SK-N-SH (cell line): ENCODE measurements at regions not wholly inside any gene's neighbourhood (a gene's known extent, or its start where the extent isn't known, plus 50 kb on each side); places are given as distances from the start of the nearest gene placed in this dataset.

Experiments
- CTCF ChIA-PET: fragments of 300-600, 350-600 bp; formaldehyde crosslinking; extraction: SDS; loops from one replicate; lab custom pipeline; 2021; lab: Yijun Ruan, JAX
- POLR2A ChIA-PET: fragments of 350-600 bp; sonication (Branson Sonifier 250); formaldehyde crosslinking; extraction: SDS; loops from one replicate; lab custom pipeline; 2020; ENCODE audit warnings: antibody characterized with exemption, inconsistent platforms; lab: Yijun Ruan, JAX
- DNase-seq: peaks from one replicate; pipeline ENCODE4 v3.0.0; 2012
- H2AFZ ChIP-seq: fragments of 200-600 bp; sonication (generic); 2 replicates; pipeline ENCODE4 v1.8.1; 2016; ENCODE audit warnings: antibody characterized with exemption, mild to moderate bottlenecking, low read depth
- H3F3A ChIP-seq: fragments of 200-600 bp; sonication (generic); replicated peaks from 2 replicates; pipeline ENCODE3; 2016; ENCODE audit warnings: antibody characterized with exemption, mild to moderate bottlenecking; ENCODE audit not compliant: insufficient read depth
- H3K27ac ChIP-seq, 2 experiments: fragments of 200-500 bp in 1 of 2; fragments of 200-600 bp in 1 of 2; sonication (Bioruptor generic) in 1 of 2; sonication (generic), shearing (Covaris generic) in 1 of 2; 2 replicates each; pipeline versions ENCODE4 v1.5.1 to v1.6.1; 2014 to 2016; ENCODE audit warnings: low read depth in 2 of 2, inconsistent platforms in 1 of 2, low read length in 1 of 2, mild to moderate bottlenecking in 1 of 2, mixed read lengths in 1 of 2
- H3K27me3 ChIP-seq: fragments of 200-600 bp; sonication (generic), shearing (Covaris generic); 2 replicates; pipeline ENCODE4 v1.6.1; 2016; ENCODE audit warnings: mixed run types; ENCODE audit not compliant: insufficient read depth
- H3K36me3 ChIP-seq, 2 experiments: fragments of 200-500 bp in 1 of 2; fragments of 200-600 bp in 1 of 2; sonication (Bioruptor generic) in 1 of 2; sonication (generic) in 1 of 2; replicated peaks in 1 of 2; 2 replicates each; pipeline versions ENCODE3 to v1.5.1; 2014 to 2016; ENCODE audit warnings: low read length in 1 of 2, mild to moderate bottlenecking in 1 of 2; ENCODE audit not compliant: insufficient read depth in 2 of 2, control insufficient read depth in 1 of 2
- H3K4me1 ChIP-seq, 2 experiments: fragments of 200-500 bp in 1 of 2; fragments of 200-600 bp in 1 of 2; sonication (Bioruptor generic) in 1 of 2; sonication (generic), shearing (Covaris generic) in 1 of 2; 2 replicates each; pipeline versions ENCODE4 v1.5.1 to v1.6.1; 2014 to 2016; ENCODE audit warnings: low read depth in 1 of 2, low read length in 1 of 2, mixed run types in 1 of 2; ENCODE audit not compliant: insufficient read depth in 2 of 2, control insufficient read depth in 1 of 2
- H3K4me2 ChIP-seq: fragments of 200-600 bp; sonication (generic), shearing (Covaris generic); 2 replicates; pipeline ENCODE4 v1.6.1; 2017; ENCODE audit warnings: mixed run types
- H3K4me3 ChIP-seq, 2 experiments: fragments of 200-500 bp in 1 of 2; fragments of 200-600 bp in 1 of 2; sonication (Bioruptor generic) in 1 of 2; sonication (generic), shearing (Covaris generic) in 1 of 2; 2 replicates each; pipeline versions ENCODE4 v1.5.1 to v1.8.1; 2014 to 2016; ENCODE audit warnings: low read depth in 2 of 2, inconsistent platforms in 1 of 2, low read length in 1 of 2, mild to moderate bottlenecking in 1 of 2, mixed read lengths in 1 of 2, moderate library complexity in 1 of 2
- H3K79me2 ChIP-seq: fragments of 200-600 bp; sonication (generic); 2 replicates; pipeline ENCODE4 v1.8.1; 2017; ENCODE audit warnings: mild to moderate bottlenecking; ENCODE audit not compliant: insufficient read depth
- H3K9ac ChIP-seq: fragments of 200-600 bp; sonication (generic); 2 replicates; pipeline ENCODE4 v1.6.1; 2017; ENCODE audit warnings: mixed run types
- H3K9me2 ChIP-seq: fragments of 200-600 bp; sonication (generic); 2 replicates; pipeline ENCODE4 v1.6.1; 2017; ENCODE audit warnings: mixed run types
- H3K9me3 ChIP-seq: fragments of 200-600 bp; sonication (generic); 2 replicates; pipeline ENCODE4 v1.6.1; 2017; ENCODE audit warnings: mixed run types, mild to moderate bottlenecking, moderate library complexity
- H4K20me1 ChIP-seq: fragments of 200-600 bp; sonication (generic); 2 replicates; pipeline ENCODE4 v1.6.1; 2017; ENCODE audit warnings: mild to moderate bottlenecking, mixed run types; ENCODE audit not compliant: insufficient read depth
- CHD2 ChIP-seq: fragments of 150-350 bp; IDR thresholded peaks from 2 replicates; pipeline ENCODE4 v1.6.1; 2018; ENCODE audit warnings: low read length; ENCODE audit not compliant: partially characterized antibody
- EP300 ChIP-seq, 2 experiments: IDR thresholded peaks; 2 replicates each; pipeline versions ENCODE4 v1.4.0 to v1.6.1; 2012; ENCODE audit warnings: borderline replicate concordance in 1 of 2, low read depth in 1 of 2, low read length in 1 of 2
- EZH2phosphoT487 ChIP-seq: fragments of 200-600 bp; sonication (generic); IDR thresholded peaks from 2 replicates; pipeline ENCODE4 v1.6.1; 2017; ENCODE audit warnings: low read depth, mixed run types, mild to moderate bottlenecking, antibody characterized with exemption, moderate library complexity, borderline replicate concordance
- FOSL2 ChIP-seq: IDR thresholded peaks from 2 replicates; pipeline ENCODE4 v1.4.0; 2012; ENCODE audit warnings: low read depth, mild to moderate bottlenecking, moderate library complexity, borderline replicate concordance
- FOXM1 ChIP-seq: IDR thresholded peaks from 2 replicates; pipeline ENCODE4 v1.4.0; 2012; ENCODE audit warnings: low read depth, mild to moderate bottlenecking
- MEF2A ChIP-seq: IDR thresholded peaks from 2 replicates; pipeline ENCODE4 v1.4.0; 2012; ENCODE audit warnings: low read depth, borderline replicate concordance
- MXI1 ChIP-seq: IDR thresholded peaks from 2 replicates; pipeline ENCODE4 v1.6.1; 2012; ENCODE audit warnings: mild to moderate bottlenecking, low read depth, low read length, improper control_type of control experiment
- NFIC ChIP-seq: IDR thresholded peaks from 2 replicates; pipeline ENCODE4 v1.4.0; 2012; ENCODE audit warnings: borderline replicate concordance
- RXRA ChIP-seq: IDR thresholded peaks from 2 replicates; pipeline ENCODE4 v1.4.0; 2012; ENCODE audit warnings: low read depth, mild to moderate bottlenecking, borderline replicate concordance
- WGBS: methylation state at CpG from one replicate; pipeline ENCODE4 v1.1.6; 2017; ENCODE audit warnings: low lambda C conversion rate; 5-methylcytosine and 5-hydroxymethylcytosine counted together
- TF ChIP-seq, protein P1 (sequence below): fragments of 150-350 bp; IDR thresholded peaks from 2 replicates; pipeline ENCODE4 v1.6.1; 2016; ENCODE audit warnings: mild to moderate bottlenecking, low read depth, low read length
- TF ChIP-seq, protein P2 (sequence below): fragments of 200-600 bp; sonication (generic); IDR thresholded peaks from 2 replicates; pipeline ENCODE4 v1.6.1; 2017; ENCODE audit warnings: antibody characterized with exemption, mild to moderate bottlenecking, moderate library complexity
- TF ChIP-seq, protein P3 (sequence below): IDR thresholded peaks from 2 replicates; pipeline ENCODE4 v1.4.0; 2012; ENCODE audit warnings: low read depth, borderline replicate concordance
- TF ChIP-seq, protein P4 (sequence below): IDR thresholded peaks from 2 replicates; pipeline ENCODE4 v1.4.0; 2012; ENCODE audit warnings: low read depth
- TF ChIP-seq, protein P5 (sequence below): IDR thresholded peaks from 2 replicates; pipeline ENCODE4; 2012
- TF ChIP-seq, protein P6 (sequence below): fragments of 150-350 bp; IDR thresholded peaks from 2 replicates; pipeline ENCODE4 v1.6.1; 2017; ENCODE audit warnings: antibody characterized with exemption, low read length, low read depth, borderline replicate concordance

DNA sequence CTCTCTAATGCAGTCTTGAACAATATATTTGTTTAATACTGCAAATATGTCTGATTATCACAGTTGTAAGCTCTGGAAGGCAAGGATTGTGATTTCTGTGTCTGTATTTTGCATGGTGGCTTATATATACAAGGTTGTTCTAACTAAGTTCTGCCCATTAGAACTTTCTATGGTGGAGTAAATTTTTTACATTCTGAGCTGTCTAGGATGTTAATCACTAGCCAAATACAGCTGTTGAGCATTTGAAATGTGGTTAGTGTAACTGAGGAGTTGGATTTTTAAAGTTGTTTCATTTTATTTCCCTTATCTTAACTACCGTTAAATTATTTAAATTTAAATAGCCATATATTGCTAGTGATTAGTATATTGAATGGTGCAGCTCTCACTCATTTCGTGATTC, 64.3 kb upstream of the DMRTA1 start:
- POLR2A ChIA-PET = no interaction called here
- Histone ChIP-seq H3K4me3 (no peak overlapping the region), H3K9me3 (no peaks in the 10 kb centered on the region), H3K27me3 (no peaks in the 10 kb centered on the region), H3K79me2 (no peaks in the 10 kb centered on the region), H2AFZ (no peak overlapping the region), H3K27ac (no peak overlapping the region), H3K36me3 (no peaks in the 10 kb centered on the region), H3F3A (no peaks in the 10 kb centered on the region), H3K4me2 (no peak overlapping the region), H3K9me2 (no peaks in the 10 kb centered on the region), H3K4me1 (no peaks in the 10 kb centered on the region), H4K20me1 (no peaks in the 10 kb centered on the region), H3K9ac (no peak overlapping the region)
- CTCF ChIA-PET = no interaction called here
- TF ChIP-seq, protein P1, sequence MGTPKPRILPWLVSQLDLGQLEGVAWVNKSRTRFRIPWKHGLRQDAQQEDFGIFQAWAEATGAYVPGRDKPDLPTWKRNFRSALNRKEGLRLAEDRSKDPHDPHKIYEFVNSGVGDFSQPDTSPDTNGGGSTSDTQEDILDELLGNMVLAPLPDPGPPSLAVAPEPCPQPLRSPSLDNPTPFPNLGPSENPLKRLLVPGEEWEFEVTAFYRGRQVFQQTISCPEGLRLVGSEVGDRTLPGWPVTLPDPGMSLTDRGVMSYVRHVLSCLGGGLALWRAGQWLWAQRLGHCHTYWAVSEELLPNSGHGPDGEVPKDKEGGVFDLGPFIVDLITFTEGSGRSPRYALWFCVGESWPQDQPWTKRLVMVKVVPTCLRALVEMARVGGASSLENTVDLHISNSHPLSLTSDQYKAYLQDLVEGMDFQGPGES = no peak
- TF ChIP-seq FOSL2 = no peak
- TF ChIP-seq RXRA = no peak
- 15% methylated on average over 2 of the region's 2 CpGs for WGBS
- no peak for DNase-seq

DNA sequence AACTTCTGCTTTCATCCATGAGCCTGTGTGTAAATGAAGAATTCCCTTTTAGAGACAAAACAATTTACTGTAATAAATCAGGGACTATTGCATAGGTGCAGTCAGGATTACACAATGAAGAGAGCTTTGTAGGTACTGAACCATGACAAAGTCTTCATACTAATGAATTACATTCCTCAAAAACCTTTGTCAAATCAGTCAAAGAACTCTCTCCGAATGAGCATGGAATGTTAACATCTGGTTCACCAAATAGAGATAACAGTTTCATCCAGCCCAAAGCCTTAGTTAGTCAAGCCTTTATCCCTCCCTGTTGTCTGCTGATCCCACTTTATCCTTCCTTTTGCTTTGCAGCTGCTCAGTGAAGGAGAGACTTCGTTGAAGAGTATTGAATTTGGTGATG, 62.9 kb upstream of the DMRTA1 start:
- POLR2A ChIA-PET = no interaction called here
- TF ChIP-seq EZH2phosphoT487 = no peak
- TF ChIP-seq MXI1 = no peak
- TF ChIP-seq, protein P2, sequence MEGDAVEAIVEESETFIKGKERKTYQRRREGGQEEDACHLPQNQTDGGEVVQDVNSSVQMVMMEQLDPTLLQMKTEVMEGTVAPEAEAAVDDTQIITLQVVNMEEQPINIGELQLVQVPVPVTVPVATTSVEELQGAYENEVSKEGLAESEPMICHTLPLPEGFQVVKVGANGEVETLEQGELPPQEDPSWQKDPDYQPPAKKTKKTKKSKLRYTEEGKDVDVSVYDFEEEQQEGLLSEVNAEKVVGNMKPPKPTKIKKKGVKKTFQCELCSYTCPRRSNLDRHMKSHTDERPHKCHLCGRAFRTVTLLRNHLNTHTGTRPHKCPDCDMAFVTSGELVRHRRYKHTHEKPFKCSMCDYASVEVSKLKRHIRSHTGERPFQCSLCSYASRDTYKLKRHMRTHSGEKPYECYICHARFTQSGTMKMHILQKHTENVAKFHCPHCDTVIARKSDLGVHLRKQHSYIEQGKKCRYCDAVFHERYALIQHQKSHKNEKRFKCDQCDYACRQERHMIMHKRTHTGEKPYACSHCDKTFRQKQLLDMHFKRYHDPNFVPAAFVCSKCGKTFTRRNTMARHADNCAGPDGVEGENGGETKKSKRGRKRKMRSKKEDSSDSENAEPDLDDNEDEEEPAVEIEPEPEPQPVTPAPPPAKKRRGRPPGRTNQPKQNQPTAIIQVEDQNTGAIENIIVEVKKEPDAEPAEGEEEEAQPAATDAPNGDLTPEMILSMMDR = no peak
- no peak for TF ChIP-seq EP300 (IDR thresholded peaks at IDR 0.05; ENCODE audit: borderline replicate concordance in 1 of 2, low read depth in 1 of 2, low read length in 1 of 2)
- TF ChIP-seq NFIC = no peak
- no peak for TF ChIP-seq FOXM1
- TF ChIP-seq, protein P3, sequence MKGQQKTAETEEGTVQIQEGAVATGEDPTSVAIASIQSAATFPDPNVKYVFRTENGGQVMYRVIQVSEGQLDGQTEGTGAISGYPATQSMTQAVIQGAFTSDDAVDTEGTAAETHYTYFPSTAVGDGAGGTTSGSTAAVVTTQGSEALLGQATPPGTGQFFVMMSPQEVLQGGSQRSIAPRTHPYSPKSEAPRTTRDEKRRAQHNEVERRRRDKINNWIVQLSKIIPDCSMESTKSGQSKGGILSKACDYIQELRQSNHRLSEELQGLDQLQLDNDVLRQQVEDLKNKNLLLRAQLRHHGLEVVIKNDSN = no peak
- no peak for TF ChIP-seq MEF2A
- TF ChIP-seq, protein P4, sequence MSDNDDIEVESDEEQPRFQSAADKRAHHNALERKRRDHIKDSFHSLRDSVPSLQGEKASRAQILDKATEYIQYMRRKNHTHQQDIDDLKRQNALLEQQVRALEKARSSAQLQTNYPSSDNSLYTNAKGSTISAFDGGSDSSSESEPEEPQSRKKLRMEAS = no peak
- TF ChIP-seq, protein P5, sequence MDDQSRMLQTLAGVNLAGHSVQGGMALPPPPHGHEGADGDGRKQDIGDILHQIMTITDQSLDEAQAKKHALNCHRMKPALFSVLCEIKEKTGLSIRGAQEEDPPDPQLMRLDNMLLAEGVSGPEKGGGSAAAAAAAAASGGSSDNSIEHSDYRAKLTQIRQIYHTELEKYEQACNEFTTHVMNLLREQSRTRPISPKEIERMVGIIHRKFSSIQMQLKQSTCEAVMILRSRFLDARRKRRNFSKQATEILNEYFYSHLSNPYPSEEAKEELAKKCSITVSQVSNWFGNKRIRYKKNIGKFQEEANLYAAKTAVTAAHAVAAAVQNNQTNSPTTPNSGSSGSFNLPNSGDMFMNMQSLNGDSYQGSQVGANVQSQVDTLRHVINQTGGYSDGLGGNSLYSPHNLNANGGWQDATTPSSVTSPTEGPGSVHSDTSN = no peak
- no peak for TF ChIP-seq CHD2
- TF ChIP-seq, protein P6, sequence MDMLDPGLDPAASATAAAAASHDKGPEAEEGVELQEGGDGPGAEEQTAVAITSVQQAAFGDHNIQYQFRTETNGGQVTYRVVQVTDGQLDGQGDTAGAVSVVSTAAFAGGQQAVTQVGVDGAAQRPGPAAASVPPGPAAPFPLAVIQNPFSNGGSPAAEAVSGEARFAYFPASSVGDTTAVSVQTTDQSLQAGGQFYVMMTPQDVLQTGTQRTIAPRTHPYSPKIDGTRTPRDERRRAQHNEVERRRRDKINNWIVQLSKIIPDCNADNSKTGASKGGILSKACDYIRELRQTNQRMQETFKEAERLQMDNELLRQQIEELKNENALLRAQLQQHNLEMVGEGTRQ = no peak
- H3K9ac ChIP-seq = no peak overlapping the region
- no peak overlapping the region for H2AFZ ChIP-seq
- no peaks in the 10 kb centered on the region for H3K27me3 ChIP-seq
- no peaks in the 10 kb centered on the region for H3K36me3 ChIP-seq
- H4K20me1 ChIP-seq = no peaks in the 10 kb centered on the region
- H3K4me3 ChIP-seq = no peak overlapping the region
- H3K9me3 ChIP-seq = no peaks in the 10 kb centered on the region
- CTCF ChIA-PET = no interaction called here
- H3K4me2 ChIP-seq = no peak overlapping the region
- no peak for DNase-seq
- 4% methylated on average over 2 of the region's 2 CpGs for WGBS
- H3K79me2 ChIP-seq = no peaks in the 10 kb centered on the region
- H3K9me2 ChIP-seq = no peaks in the 10 kb centered on the region
- no peak overlapping the region for H3K27ac ChIP-seq
- H3K4me1 ChIP-seq = no peaks in the 10 kb centered on the region
- H3F3A ChIP-seq = no peaks in the 10 kb centered on the region
